HL-60 (cell line): ENCODE measurements at regions not wholly inside any gene's neighbourhood (a gene's known extent, or its start where the extent isn't known, plus 50 kb on each side); places are given as distances from the start of the nearest gene placed in this dataset.

Experiments
- CTCF ChIP-seq: IDR thresholded peaks from one replicate; pipeline ENCODE4 v1.5.1; 2011; ENCODE audit warnings: low read length, control low read depth, inconsistent platforms; ENCODE audit not compliant: insufficient read depth
- POLR2AphosphoS5 ChIP-seq: IDR thresholded peaks from 2 replicates; pipeline ENCODE4 v1.6.1; 2012; ENCODE audit warnings: low read depth
- SPI1 ChIP-seq: IDR thresholded peaks from 2 replicates; pipeline ENCODE4 v1.6.1; 2012; ENCODE audit warnings: low read depth, mild to moderate bottlenecking, borderline replicate concordance
- TF ChIP-seq, protein P1 (sequence below): IDR thresholded peaks from 2 replicates; pipeline ENCODE4 v1.6.1; 2012; ENCODE audit warnings: low read depth; ENCODE audit not compliant: insufficient replicate concordance

DNA sequence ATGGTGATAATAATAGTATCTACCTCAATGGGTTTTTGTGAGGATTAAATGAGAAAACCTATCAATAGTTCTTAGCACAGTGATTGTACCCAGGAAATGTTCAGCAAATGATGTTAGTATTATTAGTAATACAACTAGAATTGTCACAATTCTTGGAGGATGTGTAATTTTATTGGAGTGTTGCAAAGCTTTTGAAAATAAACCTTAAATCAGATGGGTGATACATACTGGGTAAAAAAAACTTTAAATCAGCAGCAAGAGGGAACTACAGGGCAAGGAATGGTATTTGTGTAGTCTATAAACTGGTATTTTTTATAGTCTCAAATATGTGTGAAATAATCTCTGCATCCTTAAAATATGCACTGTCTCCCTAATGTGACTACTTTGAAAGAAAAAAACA, 371.6 kb downstream of the PIK3R1 start:
- no peak for TF ChIP-seq CTCF
- no peak for TF ChIP-seq SPI1
- no peak for TF ChIP-seq POLR2AphosphoS5
- TF ChIP-seq, protein P1, sequence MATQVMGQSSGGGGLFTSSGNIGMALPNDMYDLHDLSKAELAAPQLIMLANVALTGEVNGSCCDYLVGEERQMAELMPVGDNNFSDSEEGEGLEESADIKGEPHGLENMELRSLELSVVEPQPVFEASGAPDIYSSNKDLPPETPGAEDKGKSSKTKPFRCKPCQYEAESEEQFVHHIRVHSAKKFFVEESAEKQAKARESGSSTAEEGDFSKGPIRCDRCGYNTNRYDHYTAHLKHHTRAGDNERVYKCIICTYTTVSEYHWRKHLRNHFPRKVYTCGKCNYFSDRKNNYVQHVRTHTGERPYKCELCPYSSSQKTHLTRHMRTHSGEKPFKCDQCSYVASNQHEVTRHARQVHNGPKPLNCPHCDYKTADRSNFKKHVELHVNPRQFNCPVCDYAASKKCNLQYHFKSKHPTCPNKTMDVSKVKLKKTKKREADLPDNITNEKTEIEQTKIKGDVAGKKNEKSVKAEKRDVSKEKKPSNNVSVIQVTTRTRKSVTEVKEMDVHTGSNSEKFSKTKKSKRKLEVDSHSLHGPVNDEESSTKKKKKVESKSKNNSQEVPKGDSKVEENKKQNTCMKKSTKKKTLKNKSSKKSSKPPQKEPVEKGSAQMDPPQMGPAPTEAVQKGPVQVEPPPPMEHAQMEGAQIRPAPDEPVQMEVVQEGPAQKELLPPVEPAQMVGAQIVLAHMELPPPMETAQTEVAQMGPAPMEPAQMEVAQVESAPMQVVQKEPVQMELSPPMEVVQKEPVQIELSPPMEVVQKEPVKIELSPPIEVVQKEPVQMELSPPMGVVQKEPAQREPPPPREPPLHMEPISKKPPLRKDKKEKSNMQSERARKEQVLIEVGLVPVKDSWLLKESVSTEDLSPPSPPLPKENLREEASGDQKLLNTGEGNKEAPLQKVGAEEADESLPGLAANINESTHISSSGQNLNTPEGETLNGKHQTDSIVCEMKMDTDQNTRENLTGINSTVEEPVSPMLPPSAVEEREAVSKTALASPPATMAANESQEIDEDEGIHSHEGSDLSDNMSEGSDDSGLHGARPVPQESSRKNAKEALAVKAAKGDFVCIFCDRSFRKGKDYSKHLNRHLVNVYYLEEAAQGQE = no peak
